Immature natural killer cell (primary cell): ENCODE measurements at regions not wholly inside any gene's neighbourhood (a gene's known extent, or its start where the extent isn't known, plus 50 kb on each side); places are given as distances from the start of the nearest gene placed in this dataset.

Source experiments
- DNase-seq, 3 donors: peaks; one replicate each; pipeline ENCODE4 v3.0.0; 2022; ENCODE audit warnings: mixed read lengths in 1 of 3
- H3K27ac Mint-ChIP-seq, 6 donors: one replicate each; pipeline ENCODE4 v1.8.0; 2020; ENCODE audit warnings: mixed read lengths in 6 of 6, mild to moderate bottlenecking in 5 of 6, inconsistent platforms in 4 of 6, moderate library complexity in 3 of 6
- H3K27me3 Mint-ChIP-seq, 3 donors: one replicate each; pipeline ENCODE4 v1.8.0; 2020 to 2021; ENCODE audit warnings: low read depth in 3 of 3, mild to moderate bottlenecking in 3 of 3, mixed read lengths in 3 of 3, moderate library complexity in 3 of 3, inconsistent platforms in 1 of 3
- H3K36me3 Mint-ChIP-seq, 3 donors: one replicate each; pipeline ENCODE4 v1.8.0; 2020; ENCODE audit warnings: mixed read lengths in 3 of 3, inconsistent platforms in 2 of 3, mild to moderate bottlenecking in 2 of 3
- H3K4me1 Mint-ChIP-seq, 2 donors: one replicate each; pipeline ENCODE4 v1.8.0; 2020; ENCODE audit warnings: inconsistent platforms in 2 of 2, mild to moderate bottlenecking in 2 of 2, mixed read lengths in 2 of 2, moderate library complexity in 1 of 2
- H3K4me3 Mint-ChIP-seq, 5 donors: one replicate each; pipeline ENCODE4 v1.8.0; 2020; ENCODE audit warnings: mild to moderate bottlenecking in 5 of 5, mixed read lengths in 5 of 5, inconsistent platforms in 3 of 5, moderate library complexity in 3 of 5
- H3K9me3 Mint-ChIP-seq, 6 donors: one replicate each; pipeline ENCODE4 v1.8.0; 2020; ENCODE audit warnings: mild to moderate bottlenecking in 6 of 6, mixed read lengths in 6 of 6, inconsistent platforms in 4 of 6, moderate library complexity in 3 of 6

GRCh38 chr9:4435197-4435596, 55.1 kb upstream of the SLC1A1 start:
- Mint-ChIP-seq H3K27me3 (peaks cover 0 to 7% (median 1%) of the 10 kb centered on the region in 3 donors), H3K36me3 (no peaks in the 10 kb centered on the region), H3K4me1 (no peaks in the 10 kb centered on the region), H3K9me3 (peaks cover 0 to 6% (median 3%) of the 10 kb centered on the region in 6 donors), H3K4me3 (no peak overlapping the region), H3K27ac (no peak overlapping the region)
- DNase-seq = no peak

- H3K4me1 Mint-ChIP-seq = no peaks in the 10 kb centered on the region
- no peak for DNase-seq
- no peaks in the 10 kb centered on the region for H3K36me3 Mint-ChIP-seq
- no peak overlapping the region for H3K4me3 Mint-ChIP-seq
- H3K9me3 Mint-ChIP-seq = peaks cover 0 to 4% (median 0%) of the 10 kb centered on the region in 6 donors
- H3K27ac Mint-ChIP-seq = no peak overlapping the region
- peaks cover 0 to 9% (median 0%) of the 10 kb centered on the region in 3 donors for H3K27me3 Mint-ChIP-seq
These were observed 56.9 kb upstream of the SLC1A1 start for GRCh38 chr9:4433379-4433778.

- no peak overlapping the region for H3K27ac Mint-ChIP-seq
These were observed 59.6 kb upstream of the SLC1A1 start for GRCh38 chr9:4430432-4431261.

GRCh38 chr9:4425319-4426045, 64.8 kb upstream of the SLC1A1 start:
- Mint-ChIP-seq H3K27ac (no peak overlapping the region), H3K36me3 (no peaks in the 10 kb centered on the region), H3K9me3 (no peaks in the 10 kb centered on the region), H3K27me3 (peaks cover 0 to 12% (median 2%) of the 10 kb centered on the region in 3 donors), H3K4me3 (no peak overlapping the region), H3K4me1 (no peaks in the 10 kb centered on the region)
- no peak for DNase-seq

More at GRCh38 chr9:4430432-4431261, 59.6 kb upstream of the SLC1A1 start:
- Mint-ChIP-seq H3K36me3 (no peaks in the 10 kb centered on the region), H3K9me3 (no peaks in the 10 kb centered on the region), H3K4me3 (no peak overlapping the region), H3K4me1 (no peaks in the 10 kb centered on the region), H3K27me3 (peaks cover 0 to 9% (median 2%) of the 10 kb centered on the region in 3 donors)
- DNase-seq = no peak

GRCh38 chr9:4424891-4425290, 65.4 kb upstream of the SLC1A1 start:
- no peak for DNase-seq
- no peak overlapping the region for H3K27ac Mint-ChIP-seq
- peaks cover 0 to 12% (median 2%) of the 10 kb centered on the region in 3 donors for H3K27me3 Mint-ChIP-seq

GRCh38 chr9:4424038-4424437, 66.2 kb upstream of the SLC1A1 start:
- H3K36me3 Mint-ChIP-seq = no peaks in the 10 kb centered on the region
- H3K27me3 Mint-ChIP-seq = peaks cover 0 to 12% (median 2%) of the 10 kb centered on the region in 3 donors
- H3K4me1 Mint-ChIP-seq = no peaks in the 10 kb centered on the region
- no peaks in the 10 kb centered on the region for H3K9me3 Mint-ChIP-seq
- H3K27ac Mint-ChIP-seq = no peak overlapping the region
- no peak for DNase-seq
- H3K4me3 Mint-ChIP-seq = no peak overlapping the region

More at GRCh38 chr9:4424891-4425290, 65.4 kb upstream of the SLC1A1 start:
- no peak overlapping the region for H3K4me3 Mint-ChIP-seq
- no peaks in the 10 kb centered on the region for H3K9me3 Mint-ChIP-seq
- H3K4me1 Mint-ChIP-seq = no peaks in the 10 kb centered on the region
- H3K36me3 Mint-ChIP-seq = no peaks in the 10 kb centered on the region

- H3K4me1 Mint-ChIP-seq = no peaks in the 10 kb centered on the region
- H3K9me3 Mint-ChIP-seq = no peaks in the 10 kb centered on the region
- peaks cover 0 to 8% (median 2%) of the 10 kb centered on the region in 3 donors for H3K27me3 Mint-ChIP-seq
- H3K4me3 Mint-ChIP-seq = no peak overlapping the region
- H3K27ac Mint-ChIP-seq = no peak overlapping the region
- DNase-seq = no peak
- no peaks in the 10 kb centered on the region for H3K36me3 Mint-ChIP-seq
These were observed 67.1 kb upstream of the SLC1A1 start for GRCh38 chr9:4423207-4423610.

- Mint-ChIP-seq H3K4me3 (no peak overlapping the region), H3K36me3 (no peaks in the 10 kb centered on the region)
- no peak for DNase-seq
These were observed 67.8 kb upstream of the SLC1A1 start for GRCh38 chr9:4422495-4422894.

GRCh38 chr9:4421847-4422246, 68.4 kb upstream of the SLC1A1 start:
- peaks cover 0 to 8% (median 2%) of the 10 kb centered on the region in 3 donors for H3K27me3 Mint-ChIP-seq
- no peak overlapping the region for H3K27ac Mint-ChIP-seq

More at GRCh38 chr9:4422495-4422894, 67.8 kb upstream of the SLC1A1 start:
- Mint-ChIP-seq H3K27me3 (peaks cover 0 to 8% (median 2%) of the 10 kb centered on the region in 3 donors), H3K27ac (no peak overlapping the region), H3K9me3 (no peaks in the 10 kb centered on the region), H3K4me1 (no peaks in the 10 kb centered on the region)

GRCh38 chr9:4420351-4420750, 69.9 kb upstream of the SLC1A1 start:
- Mint-ChIP-seq H3K36me3 (no peaks in the 10 kb centered on the region), H3K4me1 (no peaks in the 10 kb centered on the region), H3K4me3 (no peak overlapping the region)

More at GRCh38 chr9:4421847-4422246, 68.4 kb upstream of the SLC1A1 start:
- no peak for DNase-seq
- H3K36me3 Mint-ChIP-seq = no peaks in the 10 kb centered on the region
- no peaks in the 10 kb centered on the region for H3K4me1 Mint-ChIP-seq
- H3K9me3 Mint-ChIP-seq = no peaks in the 10 kb centered on the region
- no peak overlapping the region for H3K4me3 Mint-ChIP-seq

GRCh38 chr9:4417578-4418325, 72.5 kb upstream of the SLC1A1 start:
- no peak for DNase-seq
- H3K4me3 Mint-ChIP-seq = no peak overlapping the region
- H3K36me3 Mint-ChIP-seq = no peaks in the 10 kb centered on the region
- no peaks in the 10 kb centered on the region for H3K4me1 Mint-ChIP-seq
- H3K27ac Mint-ChIP-seq = no peak overlapping the region
- H3K27me3 Mint-ChIP-seq = peaks cover 2 to 7% (median 3%) of the 10 kb centered on the region in 3 donors
- H3K9me3 Mint-ChIP-seq = peaks cover 0 to 3% (median 0%) of the 10 kb centered on the region in 6 donors

More at GRCh38 chr9:4420351-4420750, 69.9 kb upstream of the SLC1A1 start:
- Mint-ChIP-seq H3K9me3 (no peaks in the 10 kb centered on the region), H3K27me3 (peaks cover 0 to 8% (median 2%) of the 10 kb centered on the region in 3 donors), H3K27ac (no peak overlapping the region)
- no peak for DNase-seq

- Mint-ChIP-seq H3K9me3 (peaks cover 0 to 4% (median 0%) of the 10 kb centered on the region in 6 donors), H3K4me1 (no peaks in the 10 kb centered on the region), H3K27me3 (peaks cover 0 to 3% (median 2%) of the 10 kb centered on the region in 3 donors), H3K4me3 (no peak overlapping the region), H3K36me3 (no peaks in the 10 kb centered on the region), H3K27ac (no peak overlapping the region)
- no peak for DNase-seq
These were observed 73.8 kb upstream of the SLC1A1 start for GRCh38 chr9:4416467-4416866.

GRCh38 chr9:4415281-4415680, 75.0 kb upstream of the SLC1A1 start:
- peaks cover 0 to 3% (median 2%) of the 10 kb centered on the region in 3 donors for H3K27me3 Mint-ChIP-seq
- no peak overlapping the region for H3K27ac Mint-ChIP-seq
- peaks cover 0 to 4% (median 0%) of the 10 kb centered on the region in 6 donors for H3K9me3 Mint-ChIP-seq
- no peaks in the 10 kb centered on the region for H3K4me1 Mint-ChIP-seq
- no peak overlapping the region for H3K4me3 Mint-ChIP-seq
- no peak for DNase-seq
- no peaks in the 10 kb centered on the region for H3K36me3 Mint-ChIP-seq
